ENCODE measurements at regions not wholly inside any gene's neighbourhood (a gene's known extent, or its start where the extent isn't known, plus 50 kb on each side); places are given as distances from the start of the nearest gene placed in this dataset.

DNA sequence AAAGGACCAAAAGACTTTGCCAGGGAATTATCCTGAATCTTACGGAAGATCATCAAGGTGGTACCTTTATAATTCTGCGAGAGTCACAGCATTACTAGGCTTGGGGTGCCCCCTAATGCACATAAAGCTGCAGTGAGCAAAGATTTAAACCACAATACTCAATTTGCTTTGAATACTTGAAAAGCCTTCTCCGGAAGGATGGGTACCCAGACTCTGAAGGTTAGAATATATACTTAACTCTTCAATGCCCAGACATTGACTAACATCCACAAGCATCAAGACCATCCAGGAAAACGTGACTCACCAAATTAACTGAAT is 117.8 kb upstream of the KCNH8 start:
- no peak overlapping the region for H2BK120ac ChIP-seq (ENCODE audit: low read depth, low read length, poor library complexity, severe bottlenecking)
- no peak overlapping the region for H3K18ac ChIP-seq (ENCODE audit: insufficient read length, low read depth, low read length)
- H3K9ac ChIP-seq (ENCODE audit: extremely low read depth, insufficient read length, low read length) = no peak overlapping the region
- Mint-ChIP-seq H3K27ac (no peak overlapping the region), H3K4me1 (no peaks in the 10 kb centered on the region), H3K9me3 (peaks cover 2 to 13% of the 10 kb centered on the region in 2 experiments; a peak in 3 of 5 replicates), H3K36me3 (ENCODE audit: insufficient read depth in 1 of 3, low read depth in 3 of 3) (peaks cover 0 to 5% (median 3%) of the 10 kb centered on the region in 3 experiments; a peak in 2 of 7 replicates), H3K27me3 (ENCODE audit: low read depth) (no peaks in the 10 kb centered on the region), H3K4me3 (no peak overlapping the region)
- no peak overlapping the region for H3K14ac ChIP-seq (ENCODE audit: insufficient read depth, low read length)
- no peak overlapping the region for H3K23ac ChIP-seq (ENCODE audit: insufficient read length, low read depth, low read length)
- no peaks in the 10 kb centered on the region for H3K79me2 ChIP-seq (ENCODE audit: insufficient read depth, low read length)
- no peak overlapping the region for H3K4me2 ChIP-seq (ENCODE audit: insufficient read depth, insufficient read length, low read length)
- H2BK15ac ChIP-seq (ENCODE audit: low read depth, low read length) = no peak overlapping the region
- TF ChIP-seq, protein P1, sequence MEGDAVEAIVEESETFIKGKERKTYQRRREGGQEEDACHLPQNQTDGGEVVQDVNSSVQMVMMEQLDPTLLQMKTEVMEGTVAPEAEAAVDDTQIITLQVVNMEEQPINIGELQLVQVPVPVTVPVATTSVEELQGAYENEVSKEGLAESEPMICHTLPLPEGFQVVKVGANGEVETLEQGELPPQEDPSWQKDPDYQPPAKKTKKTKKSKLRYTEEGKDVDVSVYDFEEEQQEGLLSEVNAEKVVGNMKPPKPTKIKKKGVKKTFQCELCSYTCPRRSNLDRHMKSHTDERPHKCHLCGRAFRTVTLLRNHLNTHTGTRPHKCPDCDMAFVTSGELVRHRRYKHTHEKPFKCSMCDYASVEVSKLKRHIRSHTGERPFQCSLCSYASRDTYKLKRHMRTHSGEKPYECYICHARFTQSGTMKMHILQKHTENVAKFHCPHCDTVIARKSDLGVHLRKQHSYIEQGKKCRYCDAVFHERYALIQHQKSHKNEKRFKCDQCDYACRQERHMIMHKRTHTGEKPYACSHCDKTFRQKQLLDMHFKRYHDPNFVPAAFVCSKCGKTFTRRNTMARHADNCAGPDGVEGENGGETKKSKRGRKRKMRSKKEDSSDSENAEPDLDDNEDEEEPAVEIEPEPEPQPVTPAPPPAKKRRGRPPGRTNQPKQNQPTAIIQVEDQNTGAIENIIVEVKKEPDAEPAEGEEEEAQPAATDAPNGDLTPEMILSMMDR (conservative IDR thresholded peaks at IDR 0.05) = peak; percentile 59
- no peak overlapping the region for H2AFZ ChIP-seq (ENCODE audit: low read length)
- no peak overlapping the region for H3K4ac ChIP-seq (ENCODE audit: low read depth, low read length)
- H2BK12ac ChIP-seq (ENCODE audit: insufficient read length, low read depth, low read length) = no peak overlapping the region
- no peaks in the 10 kb centered on the region for H3K79me1 ChIP-seq (ENCODE audit: insufficient read depth, low read depth, low read length, poor library complexity, severe bottlenecking)
- no peak overlapping the region for H3K27ac ChIP-seq (ENCODE audit: insufficient read length, low read depth, low read length)
- H2AK5ac ChIP-seq (ENCODE audit: insufficient read length, low read length) = no peak overlapping the region
- H4K8ac ChIP-seq (replicated peaks; ENCODE audit: insufficient read length, low read depth, low read length) = no peak overlapping the region
- H3K27me3 ChIP-seq (ENCODE audit: insufficient read depth, low read length) = no peaks in the 10 kb centered on the region
- DNase-seq = peak; percentile 27
- H4K91ac ChIP-seq (ENCODE audit: insufficient read length, low read depth, low read length) = no peak overlapping the region
- H4K20me1 ChIP-seq (ENCODE audit: control insufficient read depth, insufficient read depth, insufficient read length) = no peaks in the 10 kb centered on the region
- no peak overlapping the region for H4K5ac ChIP-seq (ENCODE audit: insufficient read length, low read depth, low read length)
- H3K4me1 ChIP-seq (ENCODE audit: insufficient read depth, low read length) = no peaks in the 10 kb centered on the region
- no peaks in the 10 kb centered on the region for H3K23me2 ChIP-seq (ENCODE audit: insufficient read length, low read depth, low read length, poor library complexity, severe bottlenecking)
- no peak overlapping the region for H2BK20ac ChIP-seq (ENCODE audit: low read depth, low read length, poor library complexity, severe bottlenecking)
- no peaks in the 10 kb centered on the region for H3K9me3 ChIP-seq (ENCODE audit: control insufficient read depth, low read depth, low read length)
- no peak overlapping the region for H3K56ac ChIP-seq (ENCODE audit: insufficient read length, low read depth, low read length)
- no peak overlapping the region for H2BK5ac ChIP-seq (ENCODE audit: insufficient read length, low read length)
- no peak overlapping the region for H3T11ph ChIP-seq (ENCODE audit: low read length)
- no CpG with 5 or more reads among the region's 4 CpGs for WGBS (ENCODE audit: extremely low coverage, insufficient read length, low lambda C conversion rate)
